ENCODE measurements at regions not wholly inside any gene's neighbourhood (a gene's known extent, or its start where the extent isn't known, plus 50 kb on each side); places are given as distances from the start of the nearest gene placed in this dataset.
"Not testable (repeated sequence)": the region's sequence is repeated elsewhere in the genome, so short reads cannot be mapped to it uniquely, and the experiment has no call there.

GRCh38 chr14:61145034-61145902 lies 135.9 kb downstream of the TMEM30B start:
- H3K4me1 ChIP-seq (ENCODE audit: insufficient read depth, low read length): no peaks in the 10 kb centered on the region
- peaks cover 21% of the 10 kb centered on the region; the same call in 1 of the 2 replicates for H3K9me3 ChIP-seq (ENCODE audit: control insufficient read depth, insufficient read depth, low read length)
- H3K9ac ChIP-seq (ENCODE audit: low read depth, low read length): no peak overlapping the region
- no peaks in the 10 kb centered on the region for H3K36me3 ChIP-seq (ENCODE audit: insufficient read depth, low read length)

GRCh38 chr14:61144117-61145033 lies 136.8 kb downstream of the TMEM30B start:
- H3K36me3 ChIP-seq (ENCODE audit: insufficient read depth, low read length); H3K9ac ChIP-seq (ENCODE audit: low read depth, low read length): not testable (repeated sequence)
- H3K9me3 ChIP-seq (ENCODE audit: control insufficient read depth, insufficient read depth, low read length): peaks cover 27% of the 10 kb centered on the region

DNA sequence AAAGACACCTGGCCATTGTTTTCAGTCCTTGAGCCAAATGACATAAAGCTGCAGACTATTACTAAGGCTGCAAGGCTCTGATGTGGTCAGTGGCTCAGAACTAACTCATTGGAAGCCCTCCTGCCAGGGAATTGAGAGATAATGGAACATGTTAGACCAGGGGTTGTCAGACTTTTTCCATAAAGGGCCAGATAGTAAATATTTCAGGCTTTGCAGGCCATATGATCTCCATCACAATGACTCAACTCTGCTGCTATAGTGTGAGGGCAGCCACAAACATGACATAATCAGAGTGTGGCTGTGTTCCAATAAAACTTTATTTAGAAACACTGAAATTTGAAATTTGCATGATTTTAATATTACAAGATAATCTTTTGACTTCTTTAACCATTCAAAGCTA lies 140.3 kb downstream of the TMEM30B start:
- Histone ChIP-seq H3K9ac (ENCODE audit: low read depth, low read length) (no peak overlapping the region), H3K4me1 (ENCODE audit: insufficient read depth, low read length) (no peaks in the 10 kb centered on the region), H3K36me3 (ENCODE audit: insufficient read depth, low read length) (no peaks in the 10 kb centered on the region), H3K9me3 (ENCODE audit: control insufficient read depth, insufficient read depth, low read length) (peaks cover 29% of the 10 kb centered on the region)

More at GRCh38 chr14:61144117-61145033, 136.8 kb downstream of the TMEM30B start:
- not testable (repeated sequence) for H3K4me1 ChIP-seq (ENCODE audit: insufficient read depth, low read length)

DNA sequence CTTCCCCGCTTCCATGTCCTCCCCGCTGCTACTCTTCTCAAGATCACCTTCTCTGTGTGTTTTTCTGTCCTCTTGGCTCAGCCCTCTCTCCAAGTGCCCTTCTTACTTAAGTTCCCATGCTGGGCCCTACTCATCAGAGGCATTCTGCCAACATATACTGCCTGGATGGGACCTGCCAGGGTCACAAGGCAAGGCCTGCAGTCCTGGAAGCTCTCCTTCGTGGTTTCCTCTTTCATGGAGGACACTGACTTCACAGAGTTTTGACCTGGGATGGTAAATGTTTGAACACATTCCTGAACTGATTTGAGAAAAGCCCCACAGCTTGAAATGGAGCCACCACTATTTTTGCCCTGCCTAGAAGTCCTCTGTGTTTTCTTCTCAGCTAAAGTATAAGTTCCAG lies 140.9 kb downstream of the TMEM30B start:
- Histone ChIP-seq H3K36me3 (ENCODE audit: insufficient read depth, low read length) (no peaks in the 10 kb centered on the region), H3K4me1 (ENCODE audit: insufficient read depth, low read length) (no peaks in the 10 kb centered on the region), H3K9ac (ENCODE audit: low read depth, low read length) (no peak overlapping the region), H3K9me3 (ENCODE audit: control insufficient read depth, insufficient read depth, low read length) (peaks cover 24% of the 10 kb centered on the region)

- Histone ChIP-seq H3K9ac (ENCODE audit: low read depth, low read length) (no peak overlapping the region), H3K4me1 (ENCODE audit: insufficient read depth, low read length) (no peaks in the 10 kb centered on the region), H3K36me3 (ENCODE audit: insufficient read depth, low read length) (no peaks in the 10 kb centered on the region), H3K9me3 (ENCODE audit: control insufficient read depth, insufficient read depth, low read length) (peaks cover 21% of the 10 kb centered on the region)
These were observed 142.0 kb downstream of the TMEM30B start for GRCh38 chr14:61139006-61139599.

GRCh38 chr14:61132894-61133293 lies 148.2 kb downstream of the TMEM30B start:
- Histone ChIP-seq H3K36me3 (ENCODE audit: insufficient read depth, low read length) (no peaks in the 10 kb centered on the region), H3K9ac (ENCODE audit: low read depth, low read length) (no peak overlapping the region), H3K4me1 (ENCODE audit: insufficient read depth, low read length) (no peaks in the 10 kb centered on the region), H3K9me3 (ENCODE audit: control insufficient read depth, insufficient read depth, low read length) (no peaks in the 10 kb centered on the region)

- Histone ChIP-seq H3K9me3 (ENCODE audit: control insufficient read depth, insufficient read depth, low read length) (no peaks in the 10 kb centered on the region), H3K9ac (ENCODE audit: low read depth, low read length) (no peak overlapping the region), H3K36me3 (ENCODE audit: insufficient read depth, low read length) (no peaks in the 10 kb centered on the region), H3K4me1 (ENCODE audit: insufficient read depth, low read length) (no peaks in the 10 kb centered on the region)
These were observed 148.8 kb downstream of the TMEM30B start for GRCh38 chr14:61132336-61132735.

- Histone ChIP-seq H3K4me1 (ENCODE audit: insufficient read depth, low read length) (no peaks in the 10 kb centered on the region), H3K9me3 (ENCODE audit: control insufficient read depth, insufficient read depth, low read length) (no peaks in the 10 kb centered on the region), H3K36me3 (ENCODE audit: insufficient read depth, low read length) (no peaks in the 10 kb centered on the region), H3K9ac (ENCODE audit: low read depth, low read length) (no peak overlapping the region)
These were observed 149.6 kb downstream of the SLC38A6 start for GRCh38 chr14:61130512-61131260.

DNA sequence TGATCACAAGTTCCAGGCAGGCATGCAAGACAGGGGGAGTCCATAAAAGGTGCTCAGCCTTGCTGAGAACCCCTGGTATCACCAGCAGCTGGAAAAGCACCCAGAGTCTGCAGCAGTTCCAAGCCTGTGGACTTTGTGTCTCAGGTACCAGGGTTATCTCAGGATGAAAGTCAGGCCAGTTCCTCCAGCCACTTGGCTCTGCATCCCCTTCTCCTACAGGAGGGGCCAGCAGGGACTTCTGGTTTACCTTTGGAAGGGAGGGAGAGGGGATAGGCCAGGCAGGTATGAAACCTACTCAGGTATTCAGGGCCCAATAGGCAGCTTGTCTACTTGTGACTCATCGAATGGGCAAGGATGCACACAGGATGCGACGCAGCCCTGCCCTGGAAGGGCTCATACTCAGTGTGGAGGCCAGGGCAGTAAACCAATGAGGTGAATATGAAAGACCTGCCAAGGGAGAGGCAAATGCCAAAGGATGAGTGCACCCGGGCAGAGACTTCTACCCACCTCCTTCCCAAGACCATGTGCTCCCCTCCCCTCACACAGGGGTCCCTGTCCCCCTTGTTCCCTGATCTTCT lies 148.2 kb downstream of the SLC38A6 start:
- H3K4me1 ChIP-seq (ENCODE audit: insufficient read depth, low read length): no peaks in the 10 kb centered on the region
- no peaks in the 10 kb centered on the region for H3K36me3 ChIP-seq (ENCODE audit: insufficient read depth, low read length)
- H3K9ac ChIP-seq (ENCODE audit: low read depth, low read length): no peak overlapping the region
- H3K9me3 ChIP-seq (ENCODE audit: control insufficient read depth, insufficient read depth, low read length): no peaks in the 10 kb centered on the region

GRCh38 chr14:61128382-61129167 lies 147.5 kb downstream of the SLC38A6 start:
- Histone ChIP-seq H3K4me1 (ENCODE audit: insufficient read depth, low read length) (no peaks in the 10 kb centered on the region), H3K36me3 (ENCODE audit: insufficient read depth, low read length) (no peaks in the 10 kb centered on the region), H3K9me3 (ENCODE audit: control insufficient read depth, insufficient read depth, low read length) (no peaks in the 10 kb centered on the region), H3K9ac (ENCODE audit: low read depth, low read length) (no peak overlapping the region)

DNA sequence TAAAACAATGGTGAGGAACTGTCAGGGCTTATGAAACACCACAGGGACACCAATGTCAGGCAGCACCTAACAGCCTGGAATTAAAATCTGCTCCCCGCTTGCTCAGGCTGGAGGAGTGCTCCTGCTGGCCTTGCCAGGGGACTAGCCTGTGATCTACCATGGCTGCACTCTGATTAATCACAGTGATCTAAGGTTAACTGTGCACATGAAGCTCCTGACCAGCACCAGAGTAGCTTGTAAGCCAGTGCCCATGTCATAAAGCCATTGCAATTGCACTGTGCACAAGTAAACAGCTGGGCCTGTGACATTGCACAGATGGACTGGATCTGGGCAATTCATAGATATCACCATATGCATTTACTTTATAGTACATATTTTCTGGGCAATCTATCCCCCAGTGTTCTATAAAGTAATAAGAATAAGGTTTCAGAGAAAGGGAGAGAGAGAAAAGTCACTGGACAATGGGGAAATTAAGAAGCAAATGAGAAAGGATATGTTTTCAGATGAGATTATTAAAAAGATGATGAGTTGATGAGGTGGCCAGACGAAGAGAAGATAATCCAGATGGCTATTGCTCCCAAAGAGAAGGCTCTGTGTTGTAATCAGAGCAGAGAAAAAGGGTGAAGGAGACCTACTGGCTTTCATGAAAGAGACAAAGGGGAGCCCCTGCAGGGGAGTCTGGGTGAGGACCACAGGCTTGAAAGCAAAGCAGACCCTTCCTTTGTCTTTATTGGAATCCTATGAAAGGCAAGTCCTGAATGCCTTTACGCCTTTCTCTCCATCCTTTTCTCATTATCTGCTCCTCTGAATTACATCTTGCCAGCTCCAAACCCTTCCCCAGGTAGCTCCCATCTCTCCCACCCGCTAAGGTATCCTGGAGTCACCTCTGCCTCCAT lies 145.8 kb downstream of the SLC38A6 start:
- Histone ChIP-seq H3K9me3 (ENCODE audit: control insufficient read depth, insufficient read depth, low read length) (no peaks in the 10 kb centered on the region), H3K4me1 (ENCODE audit: insufficient read depth, low read length) (no peaks in the 10 kb centered on the region), H3K9ac (ENCODE audit: low read depth, low read length) (no peak overlapping the region), H3K36me3 (ENCODE audit: insufficient read depth, low read length) (no peaks in the 10 kb centered on the region)

DNA sequence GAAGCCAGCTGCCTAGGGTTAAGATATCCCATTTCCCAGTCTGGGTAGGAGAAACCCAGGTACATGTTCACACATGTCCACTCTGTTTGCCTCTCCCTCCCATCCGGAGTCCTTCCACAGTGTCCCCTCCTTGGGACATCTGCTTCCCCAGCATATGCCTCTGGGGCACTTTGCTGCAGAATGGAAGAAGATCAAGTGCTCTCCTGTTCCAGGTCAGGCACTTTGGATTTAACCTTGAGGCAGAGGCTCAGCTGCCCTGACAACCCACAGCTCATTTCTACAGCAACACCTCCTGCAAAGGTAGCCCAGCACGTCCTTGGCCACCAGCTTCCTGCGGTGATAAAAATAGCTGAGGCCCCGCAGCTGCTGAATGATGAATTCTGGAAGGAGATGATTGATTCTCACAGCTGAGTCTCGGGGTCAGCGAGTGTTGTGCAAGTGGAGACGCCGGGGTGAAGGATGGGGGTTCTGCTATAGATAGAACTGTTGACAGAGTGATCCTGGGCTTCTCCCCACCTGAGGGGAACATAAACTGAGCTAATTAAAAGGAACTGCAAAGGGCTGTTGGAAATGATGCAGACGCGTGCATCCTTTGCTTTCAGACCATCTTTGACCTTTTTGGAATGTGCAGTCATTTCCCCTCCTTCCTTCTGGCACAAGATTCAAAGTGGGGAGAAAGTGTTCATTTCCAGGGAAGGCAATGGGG lies 145.0 kb downstream of the SLC38A6 start:
- Histone ChIP-seq H3K9ac (ENCODE audit: low read depth, low read length) (no peak overlapping the region), H3K36me3 (ENCODE audit: insufficient read depth, low read length) (no peaks in the 10 kb centered on the region), H3K4me1 (ENCODE audit: insufficient read depth, low read length) (no peaks in the 10 kb centered on the region), H3K9me3 (ENCODE audit: control insufficient read depth, insufficient read depth, low read length) (no peaks in the 10 kb centered on the region)

Data from ES-I3 (cell line).